IPS-20b (cell line): ENCODE measurements at regions not wholly inside any gene's neighbourhood (a gene's known extent, or its start where the extent isn't known, plus 50 kb on each side); places are given as distances from the start of the nearest gene placed in this dataset.

Source experiments
- H3K27ac ChIP-seq: one replicate; pipeline ENCODE4 v1.5.1; 2013; ENCODE audit warnings: low read length
- H3K27me3 ChIP-seq: 2 replicates; pipeline ENCODE4 v1.6.1; 2013; ENCODE audit warnings: mild to moderate bottlenecking, low read length, inconsistent platforms; ENCODE audit not compliant: insufficient read depth
- H3K36me3 ChIP-seq: 2 replicates; pipeline ENCODE4 v1.6.1; 2013; ENCODE audit warnings: low read depth, mild to moderate bottlenecking, inconsistent platforms, low read length, moderate library complexity; ENCODE audit not compliant: insufficient read depth
- H3K4me1 ChIP-seq: 2 replicates; pipeline ENCODE4 v1.6.1; 2013; ENCODE audit warnings: mild to moderate bottlenecking, control low read depth, inconsistent platforms, low read length, moderate library complexity; ENCODE audit not compliant: insufficient read depth
- H3K4me3 ChIP-seq: 2 replicates; pipeline ENCODE4 v1.5.1; 2013; ENCODE audit warnings: mild to moderate bottlenecking, low read length, inconsistent platforms
- H3K9ac ChIP-seq: 2 replicates; pipeline ENCODE4 v1.6.1; 2013; ENCODE audit warnings: low read depth, mild to moderate bottlenecking, inconsistent platforms, low read length, moderate library complexity
- H3K9me3 ChIP-seq: 2 replicates; pipeline ENCODE4 v1.6.1; 2013; ENCODE audit warnings: mild to moderate bottlenecking, low read depth, low read length, inconsistent platforms; ENCODE audit not compliant: insufficient read depth

DNA sequence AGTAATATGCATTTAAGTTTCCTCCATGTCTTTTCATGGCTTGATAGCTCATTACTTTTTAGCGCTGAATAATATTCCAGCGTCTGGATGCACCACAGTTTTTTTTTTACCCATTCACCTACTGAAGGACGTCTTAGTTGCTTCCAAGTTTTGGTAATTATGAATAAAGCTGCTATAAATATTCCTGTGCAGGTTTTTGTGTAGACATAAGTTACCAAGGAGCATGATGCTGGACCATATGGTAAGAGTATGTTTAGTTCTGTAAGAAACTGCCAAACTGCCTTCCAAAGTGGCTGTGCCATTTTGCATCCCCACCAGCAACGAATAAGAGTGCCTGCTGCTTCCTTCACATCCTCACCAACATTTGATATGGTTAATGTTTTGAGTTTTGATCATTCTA lies 195.6 kb downstream of the PIK3R1 start:
- Histone ChIP-seq H3K36me3 (no peaks in the 10 kb centered on the region), H3K4me3 (no peak overlapping the region), H3K9ac (no peak overlapping the region), H3K27me3 (no peaks in the 10 kb centered on the region), H3K9me3 (no peaks in the 10 kb centered on the region), H3K27ac (no peak overlapping the region), H3K4me1 (peaks cover 21% of the 10 kb centered on the region)

DNA sequence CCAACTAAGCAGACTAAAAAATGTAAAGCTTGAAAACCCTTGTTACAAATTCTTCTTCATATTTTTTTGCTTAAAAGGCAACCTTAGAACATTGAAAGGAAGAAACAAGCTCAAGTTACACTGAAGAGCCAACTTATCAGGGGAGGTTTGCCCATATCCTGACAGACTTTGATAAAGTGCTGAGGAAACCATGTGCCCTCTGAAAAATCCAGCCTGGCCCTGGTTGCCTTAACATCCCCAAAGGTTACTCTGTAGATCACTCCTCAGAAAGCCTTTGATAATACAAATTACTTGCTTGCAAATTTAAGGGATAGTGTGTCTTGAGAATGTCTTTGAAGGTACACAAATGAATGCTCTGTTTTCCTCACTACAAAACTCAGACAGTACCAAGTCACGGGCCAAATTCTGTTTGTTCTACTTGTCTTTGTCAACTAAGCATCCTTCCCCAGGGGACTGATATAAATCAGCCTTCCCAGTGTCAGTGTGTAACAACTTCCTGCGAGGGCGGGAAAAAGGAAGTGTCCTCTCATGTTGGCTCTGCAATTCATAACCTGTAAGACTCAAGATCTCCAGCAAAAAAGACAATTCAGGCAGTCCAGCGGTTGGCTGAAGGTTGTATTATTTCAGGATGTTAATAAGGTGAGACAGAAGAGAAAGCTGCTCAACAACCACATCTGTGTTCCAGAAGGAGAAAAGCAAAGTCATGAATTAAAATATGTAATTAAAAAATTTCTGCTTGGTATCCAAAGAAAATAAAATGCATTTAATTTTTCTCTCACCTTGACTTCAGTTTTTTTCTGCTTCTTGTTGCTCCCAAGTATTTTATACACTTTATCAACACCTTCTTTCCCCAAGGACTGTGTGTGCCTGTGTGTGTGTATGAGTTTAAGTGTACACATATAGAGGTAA lies 199.9 kb downstream of the PIK3R1 start:
- Histone ChIP-seq H3K9me3 (no peaks in the 10 kb centered on the region), H3K4me3 (no peak overlapping the region), H3K4me1 (no peaks in the 10 kb centered on the region), H3K36me3 (no peaks in the 10 kb centered on the region), H3K27me3 (no peaks in the 10 kb centered on the region), H3K9ac (no peak overlapping the region), H3K27ac (no peak overlapping the region)

- Histone ChIP-seq H3K9ac (no peak overlapping the region), H3K27me3 (no peaks in the 10 kb centered on the region), H3K36me3 (no peaks in the 10 kb centered on the region), H3K4me1 (no peaks in the 10 kb centered on the region), H3K9me3 (no peaks in the 10 kb centered on the region), H3K27ac (no peak overlapping the region), H3K4me3 (no peak overlapping the region)
These were observed 201.2 kb downstream of the PIK3R1 start for GRCh38 chr5:68416714-68417113.

DNA sequence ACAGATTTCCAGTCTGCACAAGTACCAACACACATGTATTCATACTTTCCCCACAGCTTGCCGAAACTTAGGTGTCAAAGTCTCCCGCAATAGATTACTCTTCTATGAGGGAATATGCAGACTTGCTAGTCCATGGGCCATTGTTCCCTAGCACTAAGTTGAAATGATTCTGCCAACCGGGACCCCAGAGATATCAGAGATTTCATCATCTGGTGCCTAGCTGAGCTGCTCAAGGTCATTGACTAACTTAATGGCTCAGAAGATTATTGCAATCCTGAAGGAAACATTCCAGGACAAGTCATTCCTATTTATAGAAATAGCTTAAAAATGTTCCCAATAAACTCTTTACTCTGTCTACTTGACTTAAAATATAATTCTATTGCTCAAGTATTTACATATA lies 202.6 kb downstream of the PIK3R1 start:
- no peaks in the 10 kb centered on the region for H3K9me3 ChIP-seq
- H3K9ac ChIP-seq = no peak overlapping the region
- H3K27ac ChIP-seq = no peak overlapping the region
- no peaks in the 10 kb centered on the region for H3K36me3 ChIP-seq
- H3K4me1 ChIP-seq = no peaks in the 10 kb centered on the region
- no peak overlapping the region for H3K4me3 ChIP-seq
- no peaks in the 10 kb centered on the region for H3K27me3 ChIP-seq

- Histone ChIP-seq H3K9me3 (no peaks in the 10 kb centered on the region), H3K4me3 (no peak overlapping the region), H3K36me3 (no peaks in the 10 kb centered on the region), H3K9ac (no peak overlapping the region), H3K27me3 (no peaks in the 10 kb centered on the region), H3K27ac (no peak overlapping the region), H3K4me1 (no peaks in the 10 kb centered on the region)
These were observed 203.1 kb downstream of the PIK3R1 start for GRCh38 chr5:68418680-68419079.

- H3K27ac ChIP-seq = no peak overlapping the region
These were observed 203.6 kb downstream of the PIK3R1 start for GRCh38 chr5:68419081-68419636.

DNA sequence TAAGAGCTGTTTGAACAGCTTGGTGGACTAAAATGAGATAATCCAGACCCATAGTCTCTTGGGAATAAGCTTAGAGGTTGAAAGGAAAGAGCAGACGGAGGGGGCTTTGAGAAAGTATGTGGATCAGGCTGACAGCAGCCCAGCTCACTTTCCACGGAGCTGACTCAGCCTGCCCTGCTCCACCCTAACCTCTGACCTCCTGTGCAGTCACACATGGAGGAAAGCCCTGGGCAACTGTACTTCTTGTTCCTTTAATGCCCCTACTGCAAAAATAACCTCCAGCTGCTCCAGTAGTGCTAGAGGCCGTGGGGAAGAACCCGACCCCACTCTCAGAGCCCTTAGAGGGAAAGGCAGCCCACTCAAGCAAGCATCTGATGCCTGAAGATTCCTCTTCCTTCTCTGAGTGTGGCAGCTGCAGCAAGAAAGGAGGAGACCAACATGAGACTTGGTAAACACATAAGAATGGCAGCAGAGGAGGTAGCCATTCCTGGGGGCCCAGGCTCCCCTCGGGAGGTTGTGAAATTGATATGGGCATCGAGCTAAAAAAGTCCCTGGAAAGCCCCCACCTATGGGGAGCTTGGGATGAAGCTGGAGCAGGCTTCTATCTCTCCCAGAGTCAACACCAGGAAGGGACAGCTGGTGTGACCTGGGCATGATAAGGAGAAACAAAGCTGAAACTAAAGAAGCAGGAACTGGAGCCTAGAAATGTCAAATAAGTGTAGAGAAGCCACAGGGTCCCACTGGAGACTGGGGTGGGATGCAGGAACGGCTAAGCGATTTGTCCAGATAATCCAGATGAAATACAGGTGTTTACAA lies 204.3 kb downstream of the PIK3R1 start:
- Histone ChIP-seq H3K9me3 (no peaks in the 10 kb centered on the region), H3K9ac (no peak overlapping the region), H3K27ac (no peak overlapping the region), H3K4me3 (no peak overlapping the region), H3K36me3 (no peaks in the 10 kb centered on the region), H3K27me3 (no peaks in the 10 kb centered on the region), H3K4me1 (no peaks in the 10 kb centered on the region)

More at GRCh38 chr5:68419081-68419636, 203.6 kb downstream of the PIK3R1 start:
- Histone ChIP-seq H3K9me3 (no peaks in the 10 kb centered on the region), H3K4me3 (no peak overlapping the region), H3K36me3 (no peaks in the 10 kb centered on the region), H3K4me1 (no peaks in the 10 kb centered on the region), H3K9ac (no peak overlapping the region), H3K27me3 (no peaks in the 10 kb centered on the region)

GRCh38 chr5:68420476-68421344 lies 205.2 kb downstream of the PIK3R1 start:
- H3K9ac ChIP-seq = no peak overlapping the region
- no peaks in the 10 kb centered on the region for H3K27me3 ChIP-seq
- no peaks in the 10 kb centered on the region for H3K4me1 ChIP-seq
- no peaks in the 10 kb centered on the region for H3K36me3 ChIP-seq
- H3K27ac ChIP-seq = no peak overlapping the region
- no peak overlapping the region for H3K4me3 ChIP-seq
- no peaks in the 10 kb centered on the region for H3K9me3 ChIP-seq

GRCh38 chr5:68421485-68422220 lies 206.1 kb downstream of the PIK3R1 start:
- no peak overlapping the region for H3K27ac ChIP-seq
- H3K36me3 ChIP-seq = no peaks in the 10 kb centered on the region
- no peak overlapping the region for H3K4me3 ChIP-seq
- H3K9ac ChIP-seq = no peak overlapping the region
- no peaks in the 10 kb centered on the region for H3K4me1 ChIP-seq
- H3K9me3 ChIP-seq = no peaks in the 10 kb centered on the region
- no peaks in the 10 kb centered on the region for H3K27me3 ChIP-seq

DNA sequence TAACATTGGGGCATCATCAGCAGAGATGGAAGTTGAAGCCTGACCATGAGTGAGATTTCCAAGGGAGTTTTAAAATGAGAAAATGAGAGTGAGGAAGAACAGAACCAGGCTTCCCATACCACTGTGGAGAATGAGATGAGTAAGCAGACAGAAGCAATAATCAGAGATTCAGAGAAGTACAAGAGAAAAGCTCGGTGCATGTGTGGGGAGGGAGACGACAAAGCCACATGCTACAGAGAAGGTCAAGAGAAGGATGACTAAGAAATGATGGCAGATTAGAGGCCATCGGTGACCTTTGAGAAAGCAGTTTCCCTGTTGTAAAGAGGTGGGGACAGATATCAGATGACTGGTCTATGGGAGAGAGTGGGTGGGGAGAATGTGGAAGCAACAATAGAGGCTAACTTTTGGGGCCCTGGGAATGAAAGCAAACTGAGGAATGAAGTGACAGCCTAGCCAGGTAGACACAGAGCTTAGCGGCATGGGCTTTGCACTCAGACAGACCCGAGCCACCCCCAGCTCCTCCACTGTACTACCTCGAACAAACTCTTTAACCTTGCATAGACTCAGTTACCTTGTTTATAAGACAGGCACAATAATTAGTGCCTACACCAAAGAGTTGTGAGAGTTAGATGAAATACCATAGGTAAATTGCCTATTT lies 207.7 kb downstream of the PIK3R1 start:
- Histone ChIP-seq H3K27ac (no peak overlapping the region), H3K36me3 (no peaks in the 10 kb centered on the region), H3K9ac (no peak overlapping the region), H3K27me3 (no peaks in the 10 kb centered on the region), H3K4me1 (no peaks in the 10 kb centered on the region), H3K9me3 (no peaks in the 10 kb centered on the region), H3K4me3 (no peak overlapping the region)
